ENCODE measurements at regions not wholly inside any gene's neighbourhood (a gene's known extent, or its start where the extent isn't known, plus 50 kb on each side); places are given as distances from the start of the nearest gene placed in this dataset.

DNA sequence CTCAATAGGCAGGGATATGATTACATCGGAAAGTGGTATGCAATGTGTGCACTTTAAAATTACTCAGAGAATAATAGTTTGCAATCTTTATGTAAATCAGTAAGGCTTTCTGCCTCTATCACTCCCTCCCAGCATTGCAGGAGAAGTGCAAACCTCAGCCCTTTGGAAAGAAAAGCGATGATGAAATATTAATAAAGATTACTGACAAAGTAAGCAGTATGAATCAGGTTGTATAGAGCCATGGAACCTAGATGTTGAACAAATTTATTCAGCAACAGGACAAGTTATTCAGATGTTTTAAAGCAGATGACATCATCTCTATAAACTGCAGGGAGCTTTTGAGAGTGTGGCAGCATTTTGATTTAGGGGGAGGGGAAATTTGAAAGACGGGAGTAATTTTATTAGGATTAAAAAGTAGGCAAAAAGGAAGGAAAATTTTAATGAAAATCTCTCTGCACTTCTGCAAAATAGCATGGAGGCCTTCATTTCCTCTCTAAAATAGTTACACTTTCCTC lies 631.7 kb upstream of the GRIA3 start:
- peaks cover 0 to 4% of the 10 kb centered on the region in 2 donors for H3K9me3 ChIP-seq (replicated peaks in 1 of 2; ENCODE audit: control insufficient read depth in 1 of 2, insufficient read depth in 1 of 2, low read length in 2 of 2)
- TF ChIP-seq, protein P1, sequence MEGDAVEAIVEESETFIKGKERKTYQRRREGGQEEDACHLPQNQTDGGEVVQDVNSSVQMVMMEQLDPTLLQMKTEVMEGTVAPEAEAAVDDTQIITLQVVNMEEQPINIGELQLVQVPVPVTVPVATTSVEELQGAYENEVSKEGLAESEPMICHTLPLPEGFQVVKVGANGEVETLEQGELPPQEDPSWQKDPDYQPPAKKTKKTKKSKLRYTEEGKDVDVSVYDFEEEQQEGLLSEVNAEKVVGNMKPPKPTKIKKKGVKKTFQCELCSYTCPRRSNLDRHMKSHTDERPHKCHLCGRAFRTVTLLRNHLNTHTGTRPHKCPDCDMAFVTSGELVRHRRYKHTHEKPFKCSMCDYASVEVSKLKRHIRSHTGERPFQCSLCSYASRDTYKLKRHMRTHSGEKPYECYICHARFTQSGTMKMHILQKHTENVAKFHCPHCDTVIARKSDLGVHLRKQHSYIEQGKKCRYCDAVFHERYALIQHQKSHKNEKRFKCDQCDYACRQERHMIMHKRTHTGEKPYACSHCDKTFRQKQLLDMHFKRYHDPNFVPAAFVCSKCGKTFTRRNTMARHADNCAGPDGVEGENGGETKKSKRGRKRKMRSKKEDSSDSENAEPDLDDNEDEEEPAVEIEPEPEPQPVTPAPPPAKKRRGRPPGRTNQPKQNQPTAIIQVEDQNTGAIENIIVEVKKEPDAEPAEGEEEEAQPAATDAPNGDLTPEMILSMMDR (IDR thresholded peaks at IDR 0.05) = no peak
- no peaks in the 10 kb centered on the region for H3K4me1 ChIP-seq (ENCODE audit: control insufficient read depth in 1 of 2, insufficient read depth in 2 of 2, low read length in 2 of 2)
- no peak overlapping the region for H2AFZ ChIP-seq (ENCODE audit: insufficient read depth, low read depth, low read length, poor library complexity, severe bottlenecking)
- no peaks in the 10 kb centered on the region for H4K20me1 ChIP-seq (ENCODE audit: insufficient read depth, low read length)
- H3K4me2 ChIP-seq (replicated peaks; ENCODE audit: extremely low read depth, low read length, poor library complexity, severe bottlenecking) = no peak overlapping the region
- H3K27me3 ChIP-seq (ENCODE audit: control insufficient read depth in 2 of 2, insufficient read depth in 2 of 2, low read length in 2 of 2) = no peaks in the 10 kb centered on the region
- no peak for DNase-seq
- intact Hi-C loops (cut with micrococcal nuclease) = no loop called here
- H3K36me3 ChIP-seq (replicated peaks in 1 of 2; ENCODE audit: control insufficient read depth in 1 of 2, insufficient read depth in 2 of 2, low read length in 2 of 2) = no peaks in the 10 kb centered on the region
- H3K9me3 Mint-ChIP-seq = peaks cover 1 to 8% (median 6%) of the 10 kb centered on the region in 7 donors
- H3K27me3 Mint-ChIP-seq (ENCODE audit: low read depth in 3 of 3) = peaks cover 0 to 3% (median 0%) of the 10 kb centered on the region in 3 donors
- H3K4me3 ChIP-seq (replicated peaks in 1 of 3; ENCODE audit: low read depth in 2 of 3, low read length in 3 of 3) = no peak overlapping the region
- H3K4me1 Mint-ChIP-seq = no peaks in the 10 kb centered on the region
- WGBS (ENCODE audit: insufficient coverage) = no CpG with 5 or more reads among the region's 3 CpGs
- H3K9ac ChIP-seq (ENCODE audit: insufficient read depth, low read length, poor library complexity, severe bottlenecking) = no peak overlapping the region
- no peaks in the 10 kb centered on the region for H3K79me2 ChIP-seq (ENCODE audit: insufficient read depth, low read length)
- no peak overlapping the region for H3K27ac Mint-ChIP-seq
- no peak overlapping the region for H3K4me3 Mint-ChIP-seq
- H3K36me3 Mint-ChIP-seq = no peaks in the 10 kb centered on the region
- H3K27ac ChIP-seq (ENCODE audit: low read depth in 1 of 2, low read length in 2 of 2) = no peak overlapping the region

DNA sequence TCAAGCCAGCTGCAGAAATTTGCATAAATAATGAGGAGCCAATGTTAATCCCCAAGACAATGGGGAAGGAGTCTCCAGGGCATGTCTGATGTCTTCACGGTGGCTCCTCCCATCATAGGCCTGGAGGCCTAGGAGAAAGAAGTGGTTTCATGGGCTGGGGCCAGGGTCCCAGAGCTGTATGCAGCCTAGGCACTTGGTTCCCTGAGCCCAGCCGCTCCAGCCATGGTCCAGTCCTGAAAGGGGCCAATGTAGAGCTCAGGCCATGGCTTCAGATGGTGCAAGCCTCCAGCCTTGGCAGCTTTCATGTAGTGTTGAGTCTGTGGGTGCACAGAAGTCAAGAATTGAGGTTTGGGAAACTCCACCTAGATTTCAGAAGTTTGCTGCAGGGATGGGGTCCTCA lies 628.2 kb upstream of the GRIA3 start:
- Mint-ChIP-seq H3K27me3 (ENCODE audit: low read depth in 3 of 3) (peaks cover 0 to 3% (median 0%) of the 10 kb centered on the region in 3 donors), H3K4me1 (no peaks in the 10 kb centered on the region), H3K27ac (no peak overlapping the region), H3K36me3 (no peaks in the 10 kb centered on the region), H3K4me3 (no peak overlapping the region), H3K9me3 (peaks cover 2 to 7% (median 6%) of the 10 kb centered on the region in 7 donors)
- H3K4me3 ChIP-seq (replicated peaks in 1 of 3; ENCODE audit: low read depth in 2 of 3, low read length in 3 of 3) = no peak overlapping the region
- H3K4me2 ChIP-seq (replicated peaks; ENCODE audit: extremely low read depth, low read length, poor library complexity, severe bottlenecking) = no peak overlapping the region
- H3K9me3 ChIP-seq (replicated peaks in 1 of 2; ENCODE audit: control insufficient read depth in 1 of 2, insufficient read depth in 1 of 2, low read length in 2 of 2) = peaks cover 0 to 11% of the 10 kb centered on the region in 2 donors
- no peak overlapping the region for H3K27ac ChIP-seq (ENCODE audit: low read depth in 1 of 2, low read length in 2 of 2)
- TF ChIP-seq, protein P1 (IDR thresholded peaks at IDR 0.05) = no peak
- WGBS (ENCODE audit: insufficient coverage) = no CpG with 5 or more reads among the region's 2 CpGs
- no peak overlapping the region for H2AFZ ChIP-seq (ENCODE audit: insufficient read depth, low read depth, low read length, poor library complexity, severe bottlenecking)
- no peak overlapping the region for H3K9ac ChIP-seq (ENCODE audit: insufficient read depth, low read length, poor library complexity, severe bottlenecking)
- no peaks in the 10 kb centered on the region for H4K20me1 ChIP-seq (ENCODE audit: insufficient read depth, low read length)
- intact Hi-C loops (cut with micrococcal nuclease) = no loop called here
- no peaks in the 10 kb centered on the region for H3K4me1 ChIP-seq (ENCODE audit: control insufficient read depth in 1 of 2, insufficient read depth in 2 of 2, low read length in 2 of 2)
- no peaks in the 10 kb centered on the region for H3K79me2 ChIP-seq (ENCODE audit: insufficient read depth, low read length)
- no peaks in the 10 kb centered on the region for H3K36me3 ChIP-seq (replicated peaks in 1 of 2; ENCODE audit: control insufficient read depth in 1 of 2, insufficient read depth in 2 of 2, low read length in 2 of 2)
- H3K27me3 ChIP-seq (ENCODE audit: control insufficient read depth in 2 of 2, insufficient read depth in 2 of 2, low read length in 2 of 2) = no peaks in the 10 kb centered on the region
- DNase-seq = no peak

All from CD14-positive monocyte (primary cell).